ENCODE measurements at regions not wholly inside any gene's neighbourhood (a gene's known extent, or its start where the extent isn't known, plus 50 kb on each side); places are given as distances from the start of the nearest gene placed in this dataset.

DNA sequence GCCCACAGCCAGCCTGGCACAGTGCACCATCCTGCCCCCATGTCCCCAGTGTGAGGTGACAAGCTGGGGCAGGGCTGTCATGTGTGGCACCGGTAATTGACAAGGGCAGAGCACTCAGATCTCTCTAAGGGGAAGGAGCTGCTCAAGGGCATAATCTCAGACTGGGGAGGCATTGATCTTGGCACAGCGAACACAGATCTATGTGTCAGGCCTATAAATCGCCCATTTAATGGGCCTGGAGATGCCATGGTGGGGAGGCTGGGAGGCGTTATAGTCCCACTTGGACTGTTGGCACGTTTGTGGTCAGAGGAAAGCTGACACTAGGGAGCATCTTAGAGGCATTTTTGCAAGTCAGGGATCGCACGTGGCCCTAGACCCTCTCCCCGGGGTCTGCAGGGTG lies 594.1 kb downstream of the PTPRU start:
- no peak for DNase-seq (ENCODE audit: low read depth)
- TF ChIP-seq, protein P1, sequence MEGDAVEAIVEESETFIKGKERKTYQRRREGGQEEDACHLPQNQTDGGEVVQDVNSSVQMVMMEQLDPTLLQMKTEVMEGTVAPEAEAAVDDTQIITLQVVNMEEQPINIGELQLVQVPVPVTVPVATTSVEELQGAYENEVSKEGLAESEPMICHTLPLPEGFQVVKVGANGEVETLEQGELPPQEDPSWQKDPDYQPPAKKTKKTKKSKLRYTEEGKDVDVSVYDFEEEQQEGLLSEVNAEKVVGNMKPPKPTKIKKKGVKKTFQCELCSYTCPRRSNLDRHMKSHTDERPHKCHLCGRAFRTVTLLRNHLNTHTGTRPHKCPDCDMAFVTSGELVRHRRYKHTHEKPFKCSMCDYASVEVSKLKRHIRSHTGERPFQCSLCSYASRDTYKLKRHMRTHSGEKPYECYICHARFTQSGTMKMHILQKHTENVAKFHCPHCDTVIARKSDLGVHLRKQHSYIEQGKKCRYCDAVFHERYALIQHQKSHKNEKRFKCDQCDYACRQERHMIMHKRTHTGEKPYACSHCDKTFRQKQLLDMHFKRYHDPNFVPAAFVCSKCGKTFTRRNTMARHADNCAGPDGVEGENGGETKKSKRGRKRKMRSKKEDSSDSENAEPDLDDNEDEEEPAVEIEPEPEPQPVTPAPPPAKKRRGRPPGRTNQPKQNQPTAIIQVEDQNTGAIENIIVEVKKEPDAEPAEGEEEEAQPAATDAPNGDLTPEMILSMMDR (conservative IDR thresholded peaks at IDR 0.05; ENCODE audit: low read depth, low read length), result no peak
- no peak overlapping the region for H3K4me3 ChIP-seq (ENCODE audit: low read depth, low read length)

DNA sequence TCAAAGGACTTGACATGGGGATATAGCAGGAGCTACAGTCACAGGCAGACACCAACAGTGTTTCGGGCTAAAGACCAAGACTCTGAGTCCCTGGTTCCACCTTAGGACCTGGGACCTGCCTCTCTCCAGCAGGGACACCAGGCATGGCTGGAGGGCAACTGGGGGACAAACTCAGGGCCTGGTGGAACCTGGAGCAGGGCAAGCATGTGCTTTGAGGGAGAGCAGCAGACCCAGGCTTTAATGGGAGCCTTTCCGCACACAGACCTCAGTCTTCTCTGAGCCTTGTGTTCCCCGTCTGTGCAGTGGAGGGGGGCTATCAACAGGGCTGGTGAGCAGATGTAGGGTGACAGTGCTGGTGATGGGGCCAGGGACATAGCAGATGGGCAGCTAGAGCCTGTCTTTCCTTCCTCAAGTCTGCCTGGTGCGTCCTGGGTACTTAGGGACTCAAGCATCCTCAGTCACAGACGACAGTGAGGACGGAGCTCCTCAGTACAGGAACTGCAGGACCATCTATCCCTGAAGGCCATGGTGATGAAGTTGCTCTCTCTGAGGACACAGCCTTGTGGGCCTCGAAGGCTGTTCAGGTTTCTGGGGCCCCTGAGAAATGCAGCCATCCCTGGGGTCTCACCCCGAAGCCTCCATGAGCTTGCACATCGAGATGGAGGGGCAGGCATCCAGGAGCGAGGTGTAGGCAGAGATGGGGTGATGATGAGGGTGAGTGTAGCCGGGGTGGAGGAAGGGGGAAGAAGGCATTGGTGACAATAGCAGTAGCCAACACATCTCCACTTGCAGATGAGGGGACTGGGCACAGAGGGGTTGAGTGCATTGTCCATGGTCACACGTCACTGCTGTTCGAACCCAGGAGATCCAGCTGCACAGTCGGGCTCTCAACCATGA lies 593.4 kb downstream of the PTPRU start:
- H3K4me3 ChIP-seq (ENCODE audit: low read depth, low read length), result no peak overlapping the region
- TF ChIP-seq, protein P1 (conservative IDR thresholded peaks at IDR 0.05; ENCODE audit: low read depth, low read length), result no peak
- DNase-seq (ENCODE audit: low read depth), result no peak

DNA sequence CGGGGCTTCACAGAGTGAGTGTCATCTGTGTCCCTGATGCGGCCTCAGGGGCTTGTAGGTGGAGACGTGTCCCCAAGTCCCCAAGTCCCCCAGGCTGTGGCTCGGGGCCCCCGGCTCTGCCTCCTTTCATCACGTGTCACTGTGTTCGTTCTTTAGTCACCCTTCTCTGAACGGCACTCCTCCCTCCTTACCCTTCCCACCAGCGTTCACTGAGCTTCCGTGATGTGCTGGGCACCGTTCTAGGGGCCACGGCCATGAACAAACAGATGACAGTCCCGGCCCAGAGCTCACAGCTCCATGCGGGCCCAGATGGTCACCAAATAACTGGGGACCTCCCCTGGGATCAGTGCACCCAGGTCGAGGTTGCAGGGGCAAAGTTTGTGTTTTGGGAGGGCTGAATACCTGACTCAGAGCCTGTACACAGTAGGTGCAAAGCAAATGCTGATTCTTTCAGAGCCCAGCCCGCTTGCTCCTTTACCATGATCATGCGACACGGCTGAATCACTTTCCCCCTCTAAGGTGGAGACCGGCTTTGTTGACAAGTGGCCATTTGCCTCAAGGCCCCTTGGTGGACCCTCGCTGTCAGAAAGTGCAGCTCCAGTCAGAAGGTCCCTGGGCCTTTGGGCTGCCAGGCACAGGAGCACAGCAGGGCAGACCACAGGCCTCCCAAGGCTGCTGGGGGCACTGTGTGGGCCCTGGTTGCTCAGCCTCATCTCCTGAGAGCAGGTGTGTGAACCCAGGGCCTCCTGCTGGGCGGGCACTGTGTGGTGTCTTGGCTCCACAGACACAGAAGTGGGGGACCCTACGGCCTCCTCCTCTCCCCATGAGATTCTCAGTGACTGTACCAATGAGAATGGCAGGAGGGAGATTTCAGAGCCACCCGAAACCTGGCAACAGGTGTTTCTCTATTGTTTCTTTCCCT lies 592.5 kb downstream of the PTPRU start:
- no peak overlapping the region for H3K4me3 ChIP-seq (ENCODE audit: low read depth, low read length)
- TF ChIP-seq, protein P1 (conservative IDR thresholded peaks at IDR 0.05; ENCODE audit: low read depth, low read length), result no peak
- no peak for DNase-seq (ENCODE audit: low read depth)

DNA sequence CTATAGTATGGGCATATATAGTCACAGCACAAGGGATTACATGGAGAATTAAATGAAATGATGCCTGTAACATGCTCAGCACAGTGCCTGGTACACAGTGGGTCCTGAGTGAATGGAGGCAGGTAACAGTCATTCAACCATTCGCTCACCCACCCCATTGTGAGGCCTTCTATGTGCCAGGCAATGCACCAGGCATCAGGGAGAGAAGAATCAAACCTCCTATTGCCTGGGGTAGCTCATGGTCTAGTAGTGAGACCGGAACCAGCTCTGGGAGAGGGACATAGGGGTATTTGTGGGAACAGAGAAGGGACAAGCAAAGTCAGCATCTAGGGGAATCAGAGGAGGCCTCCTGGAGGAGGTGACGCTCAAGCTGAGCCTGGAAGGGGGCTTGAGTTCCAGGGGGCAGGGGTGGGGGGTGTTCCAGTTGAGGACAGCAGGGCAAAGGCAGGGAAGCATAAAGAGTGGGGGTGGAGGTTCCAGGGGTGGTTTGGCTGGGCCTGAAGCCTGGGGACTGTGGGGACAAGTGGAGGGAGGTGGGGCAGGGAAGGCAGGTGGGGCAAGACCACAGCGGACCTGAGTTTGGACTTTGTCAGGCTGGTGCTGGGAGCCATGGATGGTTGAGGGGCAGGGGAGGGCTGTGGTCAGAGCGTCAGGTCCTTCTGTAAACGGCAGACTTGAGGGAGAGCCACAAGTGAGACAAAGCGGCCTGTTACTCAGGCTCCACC lies 591.6 kb downstream of the PTPRU start:
- no peak for DNase-seq (ENCODE audit: low read depth)
- no peak overlapping the region for H3K4me3 ChIP-seq (ENCODE audit: low read depth, low read length)
- TF ChIP-seq, protein P1 (conservative IDR thresholded peaks at IDR 0.05; ENCODE audit: low read depth, low read length), result no peak

DNA sequence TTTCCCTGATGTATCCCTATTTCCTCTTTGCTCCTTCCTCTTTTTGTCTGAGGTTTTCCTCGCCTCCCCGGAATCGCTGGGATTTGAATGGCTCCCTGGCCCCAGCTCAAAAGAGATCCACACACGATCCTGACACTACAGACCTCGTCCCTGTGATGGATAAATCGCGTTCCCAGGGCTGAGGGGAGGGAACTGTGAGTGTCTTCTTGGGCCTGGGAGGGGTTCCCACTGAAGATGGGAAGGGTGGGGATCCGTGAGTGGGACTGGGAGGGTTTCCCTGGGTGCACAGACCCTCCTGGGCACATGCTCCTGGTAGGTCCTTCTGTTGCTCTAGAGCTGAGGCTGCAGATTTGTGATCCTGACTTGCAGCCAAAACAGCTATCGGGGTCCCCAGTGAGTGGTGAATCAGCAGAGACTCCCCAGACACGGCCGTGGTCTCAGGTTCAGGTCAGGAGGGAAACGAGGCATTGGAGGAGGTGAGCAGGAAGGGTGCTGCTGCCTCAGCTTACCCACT lies 591.0 kb downstream of the PTPRU start:
- no peak for DNase-seq (ENCODE audit: low read depth)
- H3K4me3 ChIP-seq (ENCODE audit: low read depth, low read length), result no peak overlapping the region
- TF ChIP-seq, protein P1 (conservative IDR thresholded peaks at IDR 0.05; ENCODE audit: low read depth, low read length), result no peak

DNA sequence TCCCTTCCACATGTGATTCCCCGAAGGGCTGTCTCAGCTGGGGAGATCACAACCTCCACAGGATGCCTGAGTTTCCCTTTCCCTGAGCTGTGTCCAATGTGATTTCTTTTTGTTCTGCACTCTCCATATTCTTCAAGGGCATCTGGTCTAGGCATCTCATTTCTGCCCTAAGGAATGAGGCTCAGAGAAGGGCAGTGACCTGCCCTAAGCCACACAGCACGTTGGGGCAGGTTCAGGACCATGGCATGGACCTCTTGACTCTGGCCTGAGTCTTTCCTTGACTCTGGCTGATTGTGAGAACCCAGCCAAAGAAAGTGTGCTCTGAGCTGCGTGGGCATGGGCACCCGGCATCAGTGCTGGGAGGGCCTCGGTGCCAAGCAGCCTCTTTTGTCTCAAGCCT lies 590.3 kb downstream of the PTPRU start:
- TF ChIP-seq, protein P1 (conservative IDR thresholded peaks at IDR 0.05; ENCODE audit: low read depth, low read length), result no peak
- H3K4me3 ChIP-seq (ENCODE audit: low read depth, low read length), result no peak overlapping the region
- DNase-seq (ENCODE audit: low read depth), result no peak

Data from choroid plexus epithelial cell (primary cell).